ENCODE measurements at regions not wholly inside any gene's neighbourhood (a gene's known extent, or its start where the extent isn't known, plus 50 kb on each side); places are given as distances from the start of the nearest gene placed in this dataset.

GRCh38 chr11:112794331-112794846, 166.8 kb upstream of the NCAM1 start:
- in situ Hi-C loops (cut with HindIII; ENCODE audit: low sequenced_read_pairs), result no loop called here

DNA sequence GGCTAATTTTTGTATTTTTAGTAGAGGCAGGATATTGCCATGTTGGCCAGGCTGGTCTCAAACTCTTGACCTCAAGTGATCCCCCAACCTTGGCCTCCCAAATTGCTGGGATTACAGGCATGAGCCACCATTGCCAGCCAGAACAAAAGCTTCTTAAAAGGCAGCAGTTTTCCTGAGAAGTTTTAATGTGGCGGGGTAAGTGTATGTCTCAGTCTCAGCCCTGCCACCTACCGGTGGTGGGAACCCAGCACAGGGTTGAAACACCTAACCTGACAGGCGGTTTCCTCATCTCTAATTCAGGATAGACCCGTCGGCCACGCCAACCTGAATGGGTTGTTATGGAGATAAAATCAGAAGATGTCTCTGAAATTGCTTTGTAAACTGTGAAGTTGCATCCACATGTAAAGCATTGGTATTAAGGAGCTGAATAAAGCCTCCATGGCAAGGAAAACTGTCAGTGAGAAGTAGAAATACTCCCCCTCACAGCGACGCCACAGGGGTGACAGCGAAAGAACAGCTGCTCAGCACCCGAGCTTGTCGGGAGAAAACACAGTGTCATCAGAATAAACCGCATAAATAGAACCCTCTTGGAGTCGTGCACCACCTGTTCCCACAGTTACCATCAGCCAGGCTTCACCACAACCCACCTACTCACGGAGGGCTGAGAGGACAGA, 165.9 kb upstream of the NCAM1 start:
- in situ Hi-C loops (cut with HindIII; ENCODE audit: low sequenced_read_pairs), result no loop called here

DNA sequence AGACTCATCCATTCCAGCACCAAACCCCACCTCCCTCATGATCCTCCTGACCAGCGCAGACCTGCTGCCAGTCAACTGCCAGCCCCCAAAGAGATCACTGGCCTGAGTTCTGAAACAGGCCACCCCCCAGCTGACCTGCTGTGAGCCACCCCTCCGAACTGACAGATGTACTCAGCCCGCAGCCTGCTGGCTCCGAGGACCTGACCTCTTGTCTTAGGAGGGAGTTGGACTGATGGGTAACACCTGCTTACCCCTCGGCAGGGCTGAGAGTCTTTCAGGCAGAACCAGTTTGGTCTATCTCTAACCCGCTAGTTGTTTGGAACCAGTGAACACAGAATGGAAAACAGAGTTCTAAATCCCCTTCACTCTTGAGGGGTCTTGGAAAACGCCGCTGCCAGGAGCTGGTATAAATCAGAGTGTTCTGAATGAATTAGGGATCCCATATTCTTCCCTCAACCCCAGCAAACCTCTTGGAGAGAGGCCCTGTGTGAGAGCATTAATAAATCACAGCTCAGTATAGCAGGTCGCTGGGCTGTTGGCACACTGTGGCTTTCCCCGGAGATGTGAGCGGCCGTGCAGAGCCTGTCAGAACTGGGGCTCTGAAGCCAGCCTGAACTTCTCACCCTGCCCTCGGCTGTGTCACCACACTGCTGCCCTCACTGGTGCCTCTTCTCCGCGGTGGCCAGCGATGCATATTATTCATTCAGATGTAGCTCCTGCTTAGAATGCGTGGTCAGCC, 165.1 kb upstream of the NCAM1 start:
- in situ Hi-C loops (cut with HindIII; ENCODE audit: low sequenced_read_pairs), result no loop called here

DNA sequence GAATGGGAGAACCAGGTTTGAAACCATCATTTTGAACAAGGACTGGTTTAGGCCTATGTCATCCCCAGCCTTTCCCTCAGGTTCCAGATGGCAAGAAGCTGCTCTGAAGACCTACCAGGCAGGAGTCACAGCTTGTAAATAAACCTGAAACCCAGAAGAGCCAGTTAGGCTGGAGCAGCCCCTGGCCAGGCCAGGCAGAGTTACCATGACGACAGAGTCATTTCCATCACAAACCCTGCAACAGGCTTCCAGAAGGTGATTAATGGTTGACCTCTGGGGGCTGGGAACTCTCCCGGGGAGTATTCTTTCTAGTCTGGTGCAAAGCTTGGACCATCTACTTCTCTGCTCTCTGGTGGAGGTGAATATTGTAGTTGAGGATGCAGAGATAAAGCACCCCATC, 164.1 kb upstream of the NCAM1 start:
- in situ Hi-C loops (cut with HindIII; ENCODE audit: low sequenced_read_pairs), result no loop called here

DNA sequence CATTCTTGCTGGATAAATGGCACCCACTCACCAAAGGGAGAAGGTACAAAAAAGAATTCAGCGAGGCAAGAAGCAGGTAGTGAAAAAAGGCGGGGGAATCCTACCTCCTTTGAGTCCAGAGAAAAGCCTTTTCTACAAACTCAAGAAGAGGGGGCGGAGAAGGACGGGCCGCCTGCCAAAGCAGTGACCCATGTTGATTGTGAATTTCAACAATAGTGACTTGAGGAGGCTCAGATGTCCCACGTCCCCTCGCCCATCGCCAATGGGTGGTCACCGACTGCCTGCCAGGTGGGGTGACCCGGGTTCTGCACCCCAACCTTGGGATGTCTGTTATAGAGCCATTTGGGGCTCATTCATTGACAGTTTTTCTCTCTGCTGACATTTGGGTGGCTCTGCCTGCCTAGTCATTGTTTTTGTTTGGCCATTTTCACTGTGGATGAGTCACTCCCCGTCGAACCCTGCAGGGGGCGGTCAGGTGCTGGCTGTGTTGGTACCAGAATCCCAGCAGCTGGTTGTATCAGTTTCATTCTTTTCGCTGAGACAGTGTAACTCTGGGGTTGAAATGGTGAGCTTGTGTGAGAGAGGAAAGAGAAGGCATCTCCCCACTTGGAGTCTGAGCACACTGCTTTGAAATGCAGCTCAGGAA, 163.4 kb upstream of the NCAM1 start:
- in situ Hi-C loops (cut with HindIII; ENCODE audit: low sequenced_read_pairs), result no loop called here

GRCh38 chr11:112801025-112801816, 160.0 kb upstream of the NCAM1 start:
- in situ Hi-C loops (cut with HindIII; ENCODE audit: low sequenced_read_pairs), result no loop called here

DNA sequence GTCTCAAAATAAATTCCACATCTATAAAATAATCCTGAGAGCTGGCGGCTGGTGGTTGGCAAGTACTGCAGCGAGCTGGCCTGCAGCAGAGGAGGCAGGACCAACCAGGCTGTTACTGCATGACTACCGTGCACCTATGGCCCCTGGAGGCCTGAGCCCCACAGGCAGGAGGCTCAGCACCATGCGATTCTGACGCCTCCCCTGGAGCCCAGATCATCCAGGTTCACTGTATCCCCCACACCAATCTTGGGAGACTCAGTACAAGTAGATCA, 159.5 kb upstream of the NCAM1 start:
- in situ Hi-C loops (cut with HindIII; ENCODE audit: low sequenced_read_pairs), result no loop called here

DNA sequence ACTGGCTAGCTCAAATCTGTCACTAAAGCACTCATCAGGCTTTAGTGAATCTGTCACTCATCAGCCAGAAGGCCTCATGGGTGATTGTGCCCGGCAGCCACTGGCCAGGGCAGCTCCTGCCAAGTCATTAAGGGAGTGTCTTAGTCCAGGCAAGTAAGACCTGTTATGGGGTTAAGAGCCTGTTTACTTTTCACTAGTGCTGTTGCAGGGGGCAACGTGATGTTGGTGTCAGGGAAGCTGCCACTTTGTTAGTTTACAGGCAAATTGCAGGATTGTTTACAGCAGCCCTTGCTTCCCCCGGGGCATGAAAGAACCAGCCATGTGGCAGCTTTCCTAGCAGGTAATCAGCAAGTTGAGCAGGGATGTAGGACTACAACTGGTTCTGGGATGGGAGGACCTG, 155.6 kb upstream of the NCAM1 start:
- in situ Hi-C loops (cut with HindIII; ENCODE audit: low sequenced_read_pairs), result no loop called here

DNA sequence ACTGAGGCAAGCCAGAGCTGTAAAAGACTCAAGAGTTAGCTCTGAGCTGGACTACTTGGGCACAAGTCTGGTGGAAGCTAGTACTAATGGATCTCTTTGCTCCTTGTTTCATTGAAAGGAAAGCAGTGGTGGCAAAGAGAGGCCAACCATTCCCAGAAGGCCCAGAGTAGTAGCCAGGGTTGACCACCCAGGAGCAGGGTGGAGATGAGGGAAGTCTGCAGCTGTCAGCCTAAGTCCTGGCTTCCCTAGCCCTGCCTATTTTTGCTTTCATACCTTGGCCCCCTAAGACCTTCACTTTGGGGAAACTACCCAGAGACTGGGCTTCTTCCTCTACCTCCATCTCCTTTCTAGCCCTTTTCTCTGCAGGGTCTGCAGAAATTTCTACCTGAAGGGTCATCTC, 155.0 kb upstream of the NCAM1 start:
- in situ Hi-C loops (cut with HindIII; ENCODE audit: low sequenced_read_pairs), result no loop called here

GRCh38 chr11:112806876-112807275, 154.3 kb upstream of the NCAM1 start:
- in situ Hi-C loops (cut with HindIII; ENCODE audit: low sequenced_read_pairs), result no loop called here

- in situ Hi-C loops (cut with HindIII; ENCODE audit: low sequenced_read_pairs), result no loop called here
These were observed 151.8 kb upstream of the NCAM1 start for GRCh38 chr11:112809429-112809828.

GRCh38 chr11:112810951-112811350, 150.3 kb upstream of the NCAM1 start:
- in situ Hi-C loops (cut with HindIII; ENCODE audit: low sequenced_read_pairs), result no loop called here

- in situ Hi-C loops (cut with HindIII; ENCODE audit: low sequenced_read_pairs), result no loop called here
These were observed 149.4 kb upstream of the NCAM1 start for GRCh38 chr11:112811783-112812182.

- in situ Hi-C loops (cut with HindIII; ENCODE audit: low sequenced_read_pairs), result no loop called here
These were observed 148.5 kb upstream of the NCAM1 start for GRCh38 chr11:112812729-112813128.

GRCh38 chr11:112814168-112814567, 147.1 kb upstream of the NCAM1 start:
- in situ Hi-C loops (cut with HindIII; ENCODE audit: low sequenced_read_pairs), result no loop called here

- in situ Hi-C loops (cut with HindIII; ENCODE audit: low sequenced_read_pairs), result no loop called here
These were observed 143.8 kb upstream of the NCAM1 start for GRCh38 chr11:112817376-112817775.

- in situ Hi-C loops (cut with HindIII; ENCODE audit: low sequenced_read_pairs), result no loop called here
These were observed 138.5 kb upstream of the NCAM1 start for GRCh38 chr11:112822478-112823274.

GRCh38 chr11:112826026-112826425, 135.2 kb upstream of the NCAM1 start:
- in situ Hi-C loops (cut with HindIII; ENCODE audit: low sequenced_read_pairs), result no loop called here

DNA sequence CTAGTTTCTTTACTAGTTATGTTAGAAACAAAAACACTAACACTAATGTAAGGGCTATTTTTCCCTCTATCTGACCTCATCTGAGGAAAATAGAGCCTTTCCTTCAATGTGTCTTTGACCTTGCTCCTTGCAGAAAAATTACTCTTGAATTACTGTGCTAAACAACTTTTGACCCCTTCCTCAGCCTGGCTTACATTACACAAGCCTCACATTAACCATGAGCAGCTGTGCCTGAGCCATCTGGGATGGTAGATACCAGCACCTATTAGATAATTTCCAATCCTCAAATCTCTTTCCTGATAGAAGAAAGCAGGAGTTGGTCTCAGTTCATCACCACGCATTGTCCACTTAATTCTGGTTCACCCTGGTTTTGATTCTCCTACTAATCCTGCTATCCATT, 134.4 kb upstream of the NCAM1 start:
- in situ Hi-C loops (cut with HindIII; ENCODE audit: low sequenced_read_pairs), result no loop called here

DNA sequence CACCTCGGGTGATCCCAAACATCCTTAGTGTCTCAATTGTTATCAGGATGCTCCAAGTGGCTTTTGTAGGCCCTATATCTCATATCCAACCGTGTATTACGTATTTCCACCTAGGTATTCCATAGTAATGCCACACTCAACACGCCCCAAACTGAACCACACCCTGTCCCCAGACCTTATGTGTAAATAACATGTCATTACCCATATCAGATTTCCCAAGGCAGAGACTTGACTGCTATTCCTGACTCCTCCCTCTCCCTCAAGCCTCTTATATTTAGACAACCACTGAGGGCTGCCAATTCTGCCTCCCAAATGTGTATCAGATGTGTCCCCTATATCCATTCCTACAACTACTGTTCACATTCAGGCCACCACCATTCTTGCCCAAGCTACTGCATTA, 132.8 kb upstream of the NCAM1 start:
- in situ Hi-C loops (cut with HindIII; ENCODE audit: low sequenced_read_pairs), result no loop called here

Data from DLD1 (cell line).